ENCODE measurements at regions not wholly inside any gene's neighbourhood (a gene's known extent, or its start where the extent isn't known, plus 50 kb on each side); places are given as distances from the start of the nearest gene placed in this dataset.

GRCh38 chr16:86061721-86062120 lies 162.8 kb downstream of the IRF8 start:
- FAIRE-seq (no peak), DNase-seq (ENCODE audit: insufficient read length, low spot score) (no peak)
- no peak for TF ChIP-seq PAX5 (IDR thresholded peaks at IDR 0.05; ENCODE audit: insufficient read depth, low read length, severe bottlenecking)
- TF ChIP-seq POLR2AphosphoS5 (IDR thresholded peaks at IDR 0.05; ENCODE audit: low read depth, low read length): no peak
- TF ChIP-seq POU2F2 (IDR thresholded peaks at IDR 0.05; ENCODE audit: low read depth, low read length): no peak
- TF ChIP-seq SPI1 (IDR thresholded peaks at IDR 0.05; ENCODE audit: low read depth, low read length): no peak
- TF ChIP-seq TAF1 (IDR thresholded peaks at IDR 0.05; ENCODE audit: low read depth, low read length): no peak
- TF ChIP-seq POLR2A (IDR thresholded peaks at IDR 0.05; ENCODE audit: low read depth, low read length): no peak

DNA sequence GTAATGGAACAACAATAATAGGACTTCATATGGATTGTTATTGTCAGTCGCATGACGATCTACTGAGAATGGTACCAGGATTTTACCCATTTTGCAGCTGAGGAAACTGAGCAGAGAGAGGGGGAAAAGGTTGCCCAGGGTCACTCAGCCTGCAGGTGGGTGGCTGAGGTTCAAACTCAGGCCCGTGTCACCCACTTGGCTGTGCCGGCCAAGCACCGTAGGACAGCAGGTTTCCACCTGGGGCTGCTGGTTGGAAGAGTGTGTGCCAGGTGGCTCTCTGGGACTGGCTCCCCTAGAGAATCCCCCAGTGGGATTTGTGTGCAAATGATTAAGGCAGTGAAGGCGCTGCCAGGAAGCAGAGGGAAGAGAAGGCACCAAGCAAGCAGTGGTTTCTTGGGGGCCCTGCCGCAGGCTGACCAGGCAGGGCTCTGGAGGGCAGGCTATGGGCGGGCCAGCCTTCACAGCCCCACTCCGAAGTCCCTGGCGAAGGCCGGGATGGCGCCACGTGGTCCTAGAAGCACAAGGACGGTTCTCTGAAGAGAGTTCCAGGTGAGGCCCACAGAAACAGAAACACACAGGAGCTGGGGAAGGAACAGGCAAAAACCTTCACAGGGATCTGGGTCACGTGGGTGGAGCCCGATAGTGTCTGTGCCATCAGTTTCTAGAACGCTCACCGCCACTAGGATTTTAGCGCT lies 163.5 kb downstream of the IRF8 start:
- DNase-seq (ENCODE audit: insufficient read length, low spot score) (no peak), FAIRE-seq (no peak)
- no peak for TF ChIP-seq POLR2A (IDR thresholded peaks at IDR 0.05; ENCODE audit: low read depth, low read length)
- no peak for TF ChIP-seq POU2F2 (IDR thresholded peaks at IDR 0.05; ENCODE audit: low read depth, low read length)
- TF ChIP-seq TAF1 (IDR thresholded peaks at IDR 0.05; ENCODE audit: low read depth, low read length): no peak
- TF ChIP-seq PAX5 (IDR thresholded peaks at IDR 0.05; ENCODE audit: insufficient read depth, low read length, severe bottlenecking): no peak
- TF ChIP-seq SPI1 (IDR thresholded peaks at IDR 0.05; ENCODE audit: low read depth, low read length): no peak

- DNase-seq (ENCODE audit: insufficient read length, low spot score) (no peak), FAIRE-seq (no peak)
- TF ChIP-seq POU2F2 (IDR thresholded peaks at IDR 0.05; ENCODE audit: low read depth, low read length) (no peak), POLR2AphosphoS5 (IDR thresholded peaks at IDR 0.05; ENCODE audit: low read depth, low read length) (no peak), SPI1 (IDR thresholded peaks at IDR 0.05; ENCODE audit: low read depth, low read length) (no peak), POLR2A (IDR thresholded peaks at IDR 0.05; ENCODE audit: low read depth, low read length) (no peak), TAF1 (IDR thresholded peaks at IDR 0.05; ENCODE audit: low read depth, low read length) (no peak), PAX5 (IDR thresholded peaks at IDR 0.05; ENCODE audit: insufficient read depth, low read length, severe bottlenecking) (no peak)
These were observed 164.9 kb downstream of the IRF8 start for GRCh38 chr16:86063760-86064405.

DNA sequence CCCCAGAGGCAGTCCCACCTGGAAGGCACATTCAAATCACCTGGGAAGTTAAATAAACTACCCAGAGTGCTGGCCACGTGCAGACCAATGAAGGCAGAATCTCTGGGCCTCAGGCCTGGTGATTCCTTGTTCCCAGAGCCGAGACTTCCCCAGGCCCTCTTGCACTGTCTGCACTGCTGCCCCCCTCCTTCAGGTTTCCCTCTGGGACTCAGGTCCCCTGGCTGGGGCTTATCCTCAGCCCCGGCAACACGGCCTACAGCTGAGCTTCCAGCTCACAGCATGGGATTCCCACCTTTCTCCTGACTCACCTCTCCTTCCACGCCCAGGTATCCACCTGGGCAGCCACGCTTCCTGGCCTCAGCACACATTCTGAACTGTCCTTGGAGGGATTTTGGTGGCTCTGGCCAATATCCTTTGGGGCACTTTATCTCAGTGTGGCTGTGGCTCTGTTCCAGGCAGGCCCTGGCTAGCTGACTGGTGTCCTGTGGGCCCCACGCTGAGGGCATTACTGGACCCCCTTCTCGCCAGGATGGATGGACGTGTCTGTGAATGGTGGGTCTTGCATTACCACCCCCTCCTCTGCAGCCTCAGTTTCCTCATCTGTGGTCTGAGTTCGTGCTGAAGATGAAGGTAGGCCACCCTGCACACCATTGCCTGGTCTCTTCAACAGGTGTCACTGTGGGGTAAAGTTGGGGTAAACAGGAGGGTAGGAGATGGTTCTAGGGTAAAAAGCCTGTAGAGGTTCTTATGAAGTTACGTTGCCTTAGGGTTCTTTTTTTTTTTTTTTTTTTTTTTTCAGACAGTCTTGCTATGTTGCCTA lies 165.7 kb downstream of the IRF8 start:
- FAIRE-seq (no peak), DNase-seq (ENCODE audit: insufficient read length, low spot score) (no peak)
- TF ChIP-seq TAF1 (IDR thresholded peaks at IDR 0.05; ENCODE audit: low read depth, low read length) (no peak), POLR2AphosphoS5 (IDR thresholded peaks at IDR 0.05; ENCODE audit: low read depth, low read length) (no peak), POLR2A (IDR thresholded peaks at IDR 0.05; ENCODE audit: low read depth, low read length) (no peak), POU2F2 (IDR thresholded peaks at IDR 0.05; ENCODE audit: low read depth, low read length) (no peak), SPI1 (IDR thresholded peaks at IDR 0.05; ENCODE audit: low read depth, low read length) (no peak), PAX5 (IDR thresholded peaks at IDR 0.05; ENCODE audit: insufficient read depth, low read length, severe bottlenecking) (no peak)

DNA sequence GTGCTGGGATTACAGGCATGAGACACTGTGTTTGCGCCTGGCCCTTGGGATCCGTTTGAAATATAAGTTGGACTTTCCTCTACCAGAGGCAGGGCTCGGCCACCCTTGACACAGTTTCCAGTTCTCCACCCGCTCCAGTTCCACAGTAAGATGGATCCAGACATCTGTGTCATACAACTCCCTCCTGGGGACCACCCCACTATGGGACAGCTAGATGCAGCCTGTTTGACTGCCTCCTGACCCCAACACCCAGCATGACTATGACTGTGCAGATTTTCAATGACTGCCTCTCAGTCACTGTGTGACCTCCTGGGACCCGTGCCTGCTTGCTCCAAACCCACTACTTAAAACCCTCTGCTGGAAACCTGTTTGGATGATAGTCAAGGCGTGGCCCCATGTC lies 166.7 kb downstream of the IRF8 start:
- no peak for TF ChIP-seq POLR2A (IDR thresholded peaks at IDR 0.05; ENCODE audit: low read depth, low read length)
- DNase-seq (ENCODE audit: insufficient read length, low spot score) (no peak), FAIRE-seq (no peak)

GRCh38 chr16:86066811-86067210 lies 167.8 kb downstream of the IRF8 start:
- no peak for DNase-seq (ENCODE audit: insufficient read length, low spot score)
- FAIRE-seq: no peak
- TF ChIP-seq SPI1 (IDR thresholded peaks at IDR 0.05; ENCODE audit: low read depth, low read length) (no peak), POLR2AphosphoS5 (IDR thresholded peaks at IDR 0.05; ENCODE audit: low read depth, low read length) (no peak), POU2F2 (IDR thresholded peaks at IDR 0.05; ENCODE audit: low read depth, low read length) (no peak), POLR2A (IDR thresholded peaks at IDR 0.05; ENCODE audit: low read depth, low read length) (no peak), PAX5 (IDR thresholded peaks at IDR 0.05; ENCODE audit: insufficient read depth, low read length, severe bottlenecking) (no peak), TAF1 (IDR thresholded peaks at IDR 0.05; ENCODE audit: low read depth, low read length) (no peak)

GRCh38 chr16:86067516-86067915 lies 168.6 kb downstream of the IRF8 start:
- DNase-seq (ENCODE audit: insufficient read length, low spot score) (no peak), FAIRE-seq (no peak)
- no peak for TF ChIP-seq SPI1 (IDR thresholded peaks at IDR 0.05; ENCODE audit: low read depth, low read length)
- no peak for TF ChIP-seq POLR2A (IDR thresholded peaks at IDR 0.05; ENCODE audit: low read depth, low read length)
- no peak for TF ChIP-seq PAX5 (IDR thresholded peaks at IDR 0.05; ENCODE audit: insufficient read depth, low read length, severe bottlenecking)
- no peak for TF ChIP-seq TAF1 (IDR thresholded peaks at IDR 0.05; ENCODE audit: low read depth, low read length)
- TF ChIP-seq POLR2AphosphoS5 (IDR thresholded peaks at IDR 0.05; ENCODE audit: low read depth, low read length): no peak
- no peak for TF ChIP-seq POU2F2 (IDR thresholded peaks at IDR 0.05; ENCODE audit: low read depth, low read length)

- TF ChIP-seq PAX5 (IDR thresholded peaks at IDR 0.05; ENCODE audit: insufficient read depth, low read length, severe bottlenecking) (no peak), POLR2AphosphoS5 (IDR thresholded peaks at IDR 0.05; ENCODE audit: low read depth, low read length) (no peak), POLR2A (IDR thresholded peaks at IDR 0.05; ENCODE audit: low read depth, low read length) (no peak), SPI1 (IDR thresholded peaks at IDR 0.05; ENCODE audit: low read depth, low read length) (no peak), TAF1 (IDR thresholded peaks at IDR 0.05; ENCODE audit: low read depth, low read length) (no peak), POU2F2 (IDR thresholded peaks at IDR 0.05; ENCODE audit: low read depth, low read length) (no peak)
These were observed 169.0 kb downstream of the IRF8 start for GRCh38 chr16:86067936-86068335.

DNA sequence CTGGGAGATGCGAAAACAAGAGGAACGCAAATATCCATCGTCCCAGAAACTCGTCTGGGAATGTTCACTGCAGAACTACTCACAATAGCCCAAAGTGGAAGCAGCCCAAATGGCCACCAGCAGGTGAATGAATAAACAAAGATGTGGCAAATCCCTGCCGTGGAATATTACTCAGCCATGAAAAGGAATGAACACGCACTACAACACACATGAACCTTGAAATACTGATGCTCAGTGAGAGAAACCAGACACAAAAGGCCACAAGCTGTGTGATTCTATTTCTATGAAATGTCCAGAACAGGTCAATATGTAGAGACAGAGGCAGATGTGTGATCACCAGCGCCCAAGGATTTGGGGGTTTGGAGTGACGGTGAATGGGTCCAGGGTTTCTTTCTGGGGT lies 169.8 kb downstream of the IRF8 start:
- TF ChIP-seq POLR2A (IDR thresholded peaks at IDR 0.05; ENCODE audit: low read depth, low read length) (no peak), POLR2AphosphoS5 (IDR thresholded peaks at IDR 0.05; ENCODE audit: low read depth, low read length) (no peak), SPI1 (IDR thresholded peaks at IDR 0.05; ENCODE audit: low read depth, low read length) (no peak), POU2F2 (IDR thresholded peaks at IDR 0.05; ENCODE audit: low read depth, low read length) (no peak), PAX5 (IDR thresholded peaks at IDR 0.05; ENCODE audit: insufficient read depth, low read length, severe bottlenecking) (no peak), TAF1 (IDR thresholded peaks at IDR 0.05; ENCODE audit: low read depth, low read length) (no peak)
- DNase-seq (ENCODE audit: insufficient read length, low spot score) (no peak), FAIRE-seq (no peak)

More at GRCh38 chr16:86067936-86068335, 169.0 kb downstream of the IRF8 start:
- no peak for FAIRE-seq
- DNase-seq (ENCODE audit: insufficient read length, low spot score): no peak
